HG03103 (cell line): ENCODE measurements at regions not wholly inside any gene's neighbourhood (a gene's known extent, or its start where the extent isn't known, plus 50 kb on each side); places are given as distances from the start of the nearest gene placed in this dataset.

Experiments
- ATAC-seq: cut with Tn5 transposase; IDR thresholded peaks from one replicate; pipeline ENCODE4 v1.9.1; 2021; ENCODE audit warnings: low read depth; ENCODE audit not compliant: unreplicated experiment

- no peak for ATAC-seq
Observed at GRCh38 chr6:169988769-169989550, 237.5 kb downstream of the ERMARD start.

DNA sequence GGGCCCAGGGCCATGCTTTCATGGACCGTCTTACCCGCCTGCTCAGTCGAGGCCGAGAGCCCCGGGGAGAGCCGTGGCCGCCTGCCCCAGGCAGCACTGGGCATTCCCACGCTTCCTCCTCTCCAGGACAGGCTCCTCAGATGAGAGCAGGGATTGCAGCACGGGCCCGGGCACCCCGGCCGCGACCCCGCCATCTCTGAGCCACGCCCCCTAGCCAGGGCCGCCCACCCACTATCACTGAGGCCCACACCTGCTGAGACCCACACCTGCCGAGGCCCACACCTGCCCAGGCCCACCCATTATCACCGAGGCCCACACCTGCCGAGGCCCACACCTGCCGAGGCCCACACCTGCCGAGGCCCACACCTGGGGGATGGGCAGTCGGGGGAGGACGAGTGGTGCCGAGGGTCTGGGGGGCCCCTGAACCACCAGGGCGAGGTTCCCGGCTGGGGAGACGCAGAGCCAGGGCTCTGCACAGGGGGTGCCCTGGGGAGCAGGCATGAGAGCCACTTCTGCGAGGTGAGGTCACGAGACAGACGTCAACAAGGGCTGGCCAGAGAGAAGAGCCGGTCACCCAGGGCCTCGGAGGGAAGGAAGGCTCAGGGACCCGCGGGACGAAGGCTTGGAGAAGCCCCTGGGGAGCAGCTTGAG lies 235.6 kb downstream of the ERMARD start:
- no peak for ATAC-seq

DNA sequence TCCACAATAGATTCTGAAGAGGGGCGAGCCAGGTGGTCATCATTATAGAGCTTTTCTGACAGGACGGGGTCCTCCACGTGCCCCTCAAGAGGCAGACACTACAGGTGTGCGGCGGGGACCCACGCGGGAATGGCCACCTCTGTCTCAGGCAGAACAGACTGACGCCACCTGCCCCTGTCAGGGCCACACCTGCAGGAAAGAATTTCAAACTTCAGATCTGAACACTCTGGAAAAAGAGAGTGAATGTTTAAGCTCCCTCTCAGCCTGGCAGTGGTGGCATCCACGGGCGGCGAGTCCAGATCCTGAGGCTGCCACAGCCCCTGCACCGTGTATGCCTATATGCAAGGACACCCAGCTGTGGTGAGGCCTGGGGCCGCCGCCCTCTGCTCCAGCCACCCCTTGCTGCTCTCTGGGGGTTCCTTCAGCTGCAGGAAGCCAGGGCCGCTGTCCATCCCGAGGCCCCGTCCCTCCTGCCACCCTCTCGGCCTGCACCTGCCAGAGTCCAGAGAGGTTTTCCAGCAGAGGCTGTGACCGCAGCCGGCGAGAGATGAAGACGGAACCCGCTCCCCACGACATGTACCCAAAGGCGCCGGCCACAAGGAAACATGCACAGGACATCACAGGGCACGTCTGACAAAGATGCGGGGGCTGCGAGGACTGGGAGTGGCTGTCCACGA lies 234.9 kb downstream of the ERMARD start:
- ATAC-seq = no peak

- no peak for ATAC-seq
Observed at GRCh38 chr6:169985121-169986015, 233.9 kb downstream of the ERMARD start.

- ATAC-seq = no peak
Observed at GRCh38 chr6:169984181-169985120, 233.0 kb downstream of the ERMARD start.

DNA sequence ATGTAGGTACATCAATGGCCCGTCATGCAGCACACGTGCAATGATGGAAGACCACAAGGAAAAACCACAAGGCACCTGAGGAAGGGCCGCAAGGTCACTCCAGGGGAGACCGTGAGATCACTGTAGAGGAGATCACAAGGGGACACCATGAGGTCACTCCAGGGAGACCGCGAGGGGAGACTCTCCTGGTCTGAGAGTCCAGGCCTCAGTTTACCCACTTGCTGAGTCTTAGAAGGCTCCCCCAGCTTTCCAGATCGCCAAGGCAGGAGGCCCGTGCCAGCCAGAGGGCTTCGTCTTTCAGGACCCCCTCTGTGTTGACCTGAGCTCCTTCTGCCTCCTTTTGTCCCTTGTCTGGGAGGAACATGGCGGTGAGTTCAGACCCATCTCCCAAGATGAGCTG lies 232.2 kb downstream of the ERMARD start:
- no peak for ATAC-seq

- ATAC-seq = no peak
Observed at GRCh38 chr6:169982461-169983386, 231.3 kb downstream of the ERMARD start.

DNA sequence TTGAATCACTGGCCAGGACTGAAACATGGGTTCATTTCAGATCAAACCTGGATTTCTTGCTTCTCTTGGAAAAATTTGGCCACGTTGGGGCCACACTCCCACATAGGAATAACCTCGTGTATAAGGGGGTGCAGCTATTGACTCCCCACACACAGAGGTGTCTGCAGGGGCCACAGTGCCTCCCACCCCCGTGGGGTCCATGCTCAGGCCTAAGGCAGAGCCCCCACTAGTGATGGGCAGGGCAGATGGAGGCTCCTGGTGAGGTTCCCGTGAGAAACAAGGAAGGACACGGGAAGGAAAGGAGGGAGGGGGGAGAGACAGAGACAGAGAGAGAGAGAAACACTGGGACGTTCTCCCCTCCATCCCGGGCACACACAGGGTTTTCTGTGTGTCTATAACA lies 230.5 kb downstream of the ERMARD start:
- ATAC-seq = no peak

- ATAC-seq = no peak
Observed at GRCh38 chr6:169981568-169981967, 230.1 kb downstream of the ERMARD start.

GRCh38 chr6:169980826-169981450 lies 229.5 kb downstream of the ERMARD start:
- no peak for ATAC-seq

DNA sequence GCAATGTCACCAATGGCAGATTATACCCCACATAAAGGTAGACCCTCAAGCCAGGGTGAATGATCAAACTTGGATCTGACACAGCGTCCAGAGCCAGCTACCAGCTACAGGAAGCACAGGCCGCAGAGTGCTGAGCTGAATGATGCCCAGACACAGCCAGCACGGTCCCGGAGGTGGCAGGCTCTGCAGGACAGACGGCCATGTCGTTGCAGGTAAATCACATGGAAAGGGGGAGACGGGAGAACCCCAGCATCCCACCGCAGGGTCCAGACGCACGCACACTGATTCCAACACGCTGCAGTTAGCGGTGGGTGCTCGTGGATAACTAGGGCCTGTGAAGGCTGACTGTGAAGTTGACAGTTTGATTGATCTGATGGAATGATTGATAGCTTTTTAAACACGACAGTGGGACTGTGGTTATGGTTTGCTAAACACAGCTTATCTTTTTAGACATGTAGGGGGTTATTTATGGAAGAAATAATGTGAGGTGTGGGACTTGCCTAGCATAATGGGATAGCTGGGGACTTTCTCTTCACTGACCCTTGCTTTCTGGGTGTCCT lies 228.5 kb downstream of the ERMARD start:
- ATAC-seq = no peak

DNA sequence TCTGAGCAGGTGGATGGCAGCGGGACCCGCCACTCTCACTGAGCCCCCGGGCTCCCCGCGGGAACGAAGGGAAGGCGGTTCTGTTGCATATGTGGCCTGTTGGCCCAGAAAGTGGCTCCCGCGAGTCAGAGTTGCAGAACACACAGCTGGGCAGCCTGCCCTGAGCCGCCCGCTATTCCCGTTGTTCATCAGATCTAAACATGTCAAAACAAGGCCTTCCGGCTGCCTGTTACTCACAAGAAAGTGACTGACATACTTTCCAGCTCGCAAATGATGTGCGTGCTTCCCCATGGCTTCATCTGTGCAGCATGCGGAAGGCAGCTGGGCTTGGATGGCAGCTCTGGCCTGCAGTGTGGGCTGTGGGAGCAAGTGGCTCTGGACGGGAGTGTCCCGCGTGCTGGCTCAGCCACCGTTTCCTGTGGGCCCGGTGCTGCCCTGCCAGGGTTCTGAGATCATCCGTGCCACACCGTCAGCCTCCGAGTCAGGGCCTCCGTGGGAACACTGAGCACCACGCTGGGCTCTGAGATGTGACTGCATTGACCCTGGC lies 227.3 kb downstream of the ERMARD start:
- no peak for ATAC-seq

GRCh38 chr6:169977434-169978265 lies 226.2 kb downstream of the ERMARD start:
- ATAC-seq = no peak

GRCh38 chr6:169976301-169977081 lies 225.1 kb downstream of the ERMARD start:
- no peak for ATAC-seq

DNA sequence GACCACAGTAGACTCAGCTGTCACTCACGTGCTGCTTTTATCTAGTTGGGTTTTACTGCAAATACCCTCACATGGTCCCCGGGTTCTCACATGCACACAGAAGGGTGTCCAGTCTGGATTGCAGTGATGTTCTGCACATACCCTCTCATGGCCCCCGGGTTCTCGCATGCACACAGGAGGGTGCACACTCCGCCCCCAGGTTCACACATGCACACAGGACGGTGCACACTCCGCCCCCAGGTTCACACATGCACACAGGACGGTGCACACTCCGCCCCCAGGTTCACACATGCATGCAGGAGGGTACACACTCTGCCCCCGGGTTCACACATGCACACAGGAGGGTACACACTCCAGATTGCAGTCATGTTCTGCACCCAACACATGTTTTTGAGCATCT lies 224.3 kb downstream of the ERMARD start:
- no peak for ATAC-seq

- ATAC-seq = no peak
Observed at GRCh38 chr6:169975286-169975685, 223.9 kb downstream of the ERMARD start.
